ENCODE measurements at regions not wholly inside any gene's neighbourhood (a gene's known extent, or its start where the extent isn't known, plus 50 kb on each side); places are given as distances from the start of the nearest gene placed in this dataset.

GRCh38 chr10:8700689-8701088 lies 646.2 kb downstream of the GATA3 start:
- H3K4me3 ChIP-seq (ENCODE audit: low read depth, low read length): no peak overlapping the region
- TF ChIP-seq CTCF (IDR thresholded peaks at IDR 0.05; ENCODE audit: low read depth, low read length): no peak
- CTCF ChIA-PET: no interaction called here
- DNase-seq (ENCODE audit: low read depth, low spot score): no peak
- peaks cover 5% of the 10 kb centered on the region for H3K9me3 ChIP-seq (ENCODE audit: control insufficient read depth, insufficient read depth, low read length)
- POLR2A ChIA-PET: no interaction called here
- no peak overlapping the region for H3K27ac ChIP-seq (ENCODE audit: low read depth, low read length)
- H3K27me3 ChIP-seq (ENCODE audit: control insufficient read depth, insufficient read depth, low read length): no peaks in the 10 kb centered on the region

- CTCF ChIA-PET: no interaction called here
- no peak for TF ChIP-seq CTCF (IDR thresholded peaks at IDR 0.05; ENCODE audit: low read depth, low read length)
Observed at GRCh38 chr10:8702181-8702580, 647.7 kb downstream of the GATA3 start.

GRCh38 chr10:8705415-8705814 lies 650.9 kb downstream of the GATA3 start:
- Histone ChIP-seq H3K4me3 (ENCODE audit: low read depth, low read length) (no peak overlapping the region), H3K27me3 (ENCODE audit: control insufficient read depth, insufficient read depth, low read length) (no peaks in the 10 kb centered on the region), H3K9me3 (ENCODE audit: control insufficient read depth, insufficient read depth, low read length) (peaks cover 3% of the 10 kb centered on the region; the same call in 1 of the 2 replicates), H3K27ac (ENCODE audit: low read depth, low read length) (no peak overlapping the region)
- no peak for DNase-seq (ENCODE audit: low read depth, low spot score)
- CTCF ChIA-PET: no interaction called here
- POLR2A ChIA-PET: no interaction called here
- TF ChIP-seq CTCF (IDR thresholded peaks at IDR 0.05; ENCODE audit: low read depth, low read length): no peak

More at GRCh38 chr10:8702181-8702580, 647.7 kb downstream of the GATA3 start:
- H3K27me3 ChIP-seq (ENCODE audit: control insufficient read depth, insufficient read depth, low read length): no peaks in the 10 kb centered on the region
- no peak for DNase-seq (ENCODE audit: low read depth, low spot score)
- H3K4me3 ChIP-seq (ENCODE audit: low read depth, low read length): no peak overlapping the region
- POLR2A ChIA-PET: no interaction called here
- H3K27ac ChIP-seq (ENCODE audit: low read depth, low read length): no peak overlapping the region
- peaks cover 4% of the 10 kb centered on the region for H3K9me3 ChIP-seq (ENCODE audit: control insufficient read depth, insufficient read depth, low read length)

- Histone ChIP-seq H3K4me3 (ENCODE audit: low read depth, low read length) (no peak overlapping the region), H3K9me3 (ENCODE audit: control insufficient read depth, insufficient read depth, low read length) (peaks cover 7% of the 10 kb centered on the region; the same call in 1 of the 2 replicates), H3K27me3 (ENCODE audit: control insufficient read depth, insufficient read depth, low read length) (no peaks in the 10 kb centered on the region), H3K27ac (ENCODE audit: low read depth, low read length) (no peak overlapping the region)
- ChIA-PET POLR2A (no interaction called here), CTCF (no interaction called here)
- DNase-seq (ENCODE audit: low read depth, low spot score): no peak
- TF ChIP-seq CTCF (IDR thresholded peaks at IDR 0.05; ENCODE audit: low read depth, low read length): no peak
Observed at GRCh38 chr10:8712656-8713055, 658.2 kb downstream of the GATA3 start.

- Histone ChIP-seq H3K9me3 (ENCODE audit: control insufficient read depth, insufficient read depth, low read length) (peaks cover 15% of the 10 kb centered on the region; the same call in 1 of the 2 replicates), H3K4me3 (ENCODE audit: low read depth, low read length) (no peak overlapping the region), H3K27ac (ENCODE audit: low read depth, low read length) (no peak overlapping the region), H3K27me3 (ENCODE audit: control insufficient read depth, insufficient read depth, low read length) (no peaks in the 10 kb centered on the region)
- ChIA-PET CTCF (no interaction called here), POLR2A (no interaction called here)
- no peak for TF ChIP-seq CTCF (IDR thresholded peaks at IDR 0.05; ENCODE audit: low read depth, low read length)
- DNase-seq (ENCODE audit: low read depth, low spot score): no peak
Observed at GRCh38 chr10:8719971-8720370, 665.5 kb downstream of the GATA3 start.

Data from AG04450 (cell line).